ENCODE measurements at regions not wholly inside any gene's neighbourhood (a gene's known extent, or its start where the extent isn't known, plus 50 kb on each side); places are given as distances from the start of the nearest gene placed in this dataset.

DNA sequence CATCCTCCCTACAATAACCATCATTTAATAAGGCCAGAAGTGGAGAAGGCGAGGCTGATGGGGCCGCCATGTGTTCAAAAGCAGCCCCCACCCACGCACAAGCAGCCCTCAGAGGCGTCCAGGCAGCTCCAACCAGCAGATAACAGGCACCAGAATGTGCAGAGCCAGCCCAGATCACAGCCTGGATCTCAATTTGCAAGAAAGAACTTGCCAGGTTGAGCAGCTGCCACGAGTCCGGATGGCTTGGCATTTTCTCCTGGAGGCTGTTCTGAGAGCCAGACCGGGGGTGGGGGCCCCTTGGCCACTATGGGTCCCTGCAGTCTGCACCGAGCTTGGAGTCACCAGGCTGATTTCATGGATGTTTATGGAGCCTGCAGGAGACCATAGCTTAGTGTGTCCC is 338.1 kb downstream of the PREX1 start:
- TF ChIP-seq, protein P1, sequence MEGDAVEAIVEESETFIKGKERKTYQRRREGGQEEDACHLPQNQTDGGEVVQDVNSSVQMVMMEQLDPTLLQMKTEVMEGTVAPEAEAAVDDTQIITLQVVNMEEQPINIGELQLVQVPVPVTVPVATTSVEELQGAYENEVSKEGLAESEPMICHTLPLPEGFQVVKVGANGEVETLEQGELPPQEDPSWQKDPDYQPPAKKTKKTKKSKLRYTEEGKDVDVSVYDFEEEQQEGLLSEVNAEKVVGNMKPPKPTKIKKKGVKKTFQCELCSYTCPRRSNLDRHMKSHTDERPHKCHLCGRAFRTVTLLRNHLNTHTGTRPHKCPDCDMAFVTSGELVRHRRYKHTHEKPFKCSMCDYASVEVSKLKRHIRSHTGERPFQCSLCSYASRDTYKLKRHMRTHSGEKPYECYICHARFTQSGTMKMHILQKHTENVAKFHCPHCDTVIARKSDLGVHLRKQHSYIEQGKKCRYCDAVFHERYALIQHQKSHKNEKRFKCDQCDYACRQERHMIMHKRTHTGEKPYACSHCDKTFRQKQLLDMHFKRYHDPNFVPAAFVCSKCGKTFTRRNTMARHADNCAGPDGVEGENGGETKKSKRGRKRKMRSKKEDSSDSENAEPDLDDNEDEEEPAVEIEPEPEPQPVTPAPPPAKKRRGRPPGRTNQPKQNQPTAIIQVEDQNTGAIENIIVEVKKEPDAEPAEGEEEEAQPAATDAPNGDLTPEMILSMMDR (IDR thresholded peaks at IDR 0.05) = no peak
- no peak for TF ChIP-seq POLR2A (IDR thresholded peaks at IDR 0.05)

Measured in body of pancreas (tissue), 4 donors.